WI38 (cell line): ENCODE measurements at regions not wholly inside any gene's neighbourhood (a gene's known extent, or its start where the extent isn't known, plus 50 kb on each side); places are given as distances from the start of the nearest gene placed in this dataset.

ENCODE experiments used
- H3K4me3 ChIP-seq: 2 replicates; pipeline ENCODE4 v1.5.1; 2011; ENCODE audit warnings: low read depth, mild to moderate bottlenecking, control low read depth, low read length
- CTCF ChIP-seq: IDR thresholded peaks from 2 replicates; pipeline ENCODE4 v1.5.1; 2012; ENCODE audit warnings: low read depth, mild to moderate bottlenecking, control low read depth, low read length

DNA sequence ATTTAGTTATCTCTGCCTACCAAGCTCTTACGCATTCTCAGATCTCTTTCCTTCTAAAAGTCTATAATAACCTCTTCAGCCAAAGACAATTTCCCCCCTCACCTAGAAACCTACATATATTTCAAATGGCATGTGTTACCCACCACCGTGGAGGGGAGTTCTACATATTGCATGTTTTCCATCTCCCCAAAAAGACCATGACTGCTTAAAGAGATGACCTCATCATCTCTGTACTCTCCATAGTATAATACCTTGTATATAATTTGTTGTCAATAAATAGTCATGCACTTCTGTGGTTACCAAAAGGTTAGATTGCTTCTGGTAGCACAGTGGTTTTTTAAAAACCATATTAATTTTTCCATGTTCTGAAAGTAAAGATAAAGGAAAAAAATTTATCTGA lies 148.4 kb downstream of the TBX18 start:
- TF ChIP-seq CTCF = no peak
- no peak overlapping the region for H3K4me3 ChIP-seq

- no peak overlapping the region for H3K4me3 ChIP-seq
- no peak for TF ChIP-seq CTCF
These were observed 149.1 kb downstream of the TBX18 start for GRCh38 chr6:84615113-84615850.

DNA sequence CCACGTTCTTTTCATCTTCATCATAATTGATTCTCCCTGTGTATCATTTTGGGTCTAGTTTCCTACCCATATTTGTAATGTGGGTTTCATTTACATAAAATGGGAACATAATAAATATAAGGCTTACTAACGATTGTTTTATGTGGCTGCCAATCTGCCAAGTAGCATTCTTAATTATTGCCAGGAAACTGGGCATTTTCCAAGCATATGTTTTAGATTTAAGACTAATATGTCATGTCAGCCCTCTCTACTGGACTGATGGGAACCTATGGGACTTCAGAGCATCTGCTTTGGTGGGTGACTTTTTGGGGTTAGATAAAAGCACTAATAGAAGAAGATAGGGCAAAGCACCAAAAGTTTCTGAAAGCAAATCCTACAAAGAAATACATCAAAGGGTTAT lies 157.5 kb downstream of the TBX18 start:
- no peak overlapping the region for H3K4me3 ChIP-seq
- no peak for TF ChIP-seq CTCF

DNA sequence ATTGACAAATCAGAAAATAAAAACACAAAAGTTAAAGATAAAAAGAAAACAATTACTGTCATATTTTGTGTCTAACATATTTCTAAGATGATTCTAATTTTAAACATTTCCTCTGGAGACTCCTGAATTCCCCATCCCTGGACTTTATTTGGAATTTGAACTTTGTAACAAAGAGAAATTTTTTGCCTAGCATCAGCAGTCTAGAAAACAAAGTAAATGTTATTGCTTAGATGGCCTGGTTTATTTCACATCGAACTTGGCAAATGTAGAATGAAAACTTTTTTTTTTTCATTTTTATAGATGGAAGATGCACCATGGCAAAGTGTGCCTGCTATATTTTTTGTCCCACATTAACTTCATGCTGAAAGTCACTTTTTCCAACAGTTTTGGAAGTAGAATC lies 159.1 kb downstream of the TBX18 start:
- no peak overlapping the region for H3K4me3 ChIP-seq

DNA sequence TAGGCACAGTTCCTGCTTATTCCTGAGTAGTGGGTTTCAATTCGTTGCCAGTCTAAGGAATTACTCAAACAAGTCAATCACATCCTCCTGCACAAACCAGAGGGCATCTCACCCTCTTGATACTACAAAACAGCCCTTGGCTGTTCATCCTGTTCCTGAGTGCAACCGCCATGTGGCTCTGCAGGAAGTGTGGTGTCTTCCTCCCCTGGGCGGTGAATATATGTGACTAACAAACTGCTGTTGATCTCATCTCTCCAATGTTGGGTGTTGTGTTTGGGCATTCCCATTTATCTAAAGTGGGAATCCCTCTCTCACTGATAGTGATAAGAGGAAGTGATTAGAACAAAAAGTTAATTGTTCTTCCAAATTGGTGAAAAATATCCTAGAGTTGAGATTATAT lies 163.0 kb downstream of the TBX18 start:
- TF ChIP-seq CTCF = no peak
- no peak overlapping the region for H3K4me3 ChIP-seq

More for the DNA sequence above, 159.1 kb downstream of the TBX18 start:
- no peak for TF ChIP-seq CTCF

GRCh38 chr6:84599991-84600390 lies 164.4 kb downstream of the TBX18 start:
- TF ChIP-seq CTCF = no peak
- H3K4me3 ChIP-seq = no peak overlapping the region

DNA sequence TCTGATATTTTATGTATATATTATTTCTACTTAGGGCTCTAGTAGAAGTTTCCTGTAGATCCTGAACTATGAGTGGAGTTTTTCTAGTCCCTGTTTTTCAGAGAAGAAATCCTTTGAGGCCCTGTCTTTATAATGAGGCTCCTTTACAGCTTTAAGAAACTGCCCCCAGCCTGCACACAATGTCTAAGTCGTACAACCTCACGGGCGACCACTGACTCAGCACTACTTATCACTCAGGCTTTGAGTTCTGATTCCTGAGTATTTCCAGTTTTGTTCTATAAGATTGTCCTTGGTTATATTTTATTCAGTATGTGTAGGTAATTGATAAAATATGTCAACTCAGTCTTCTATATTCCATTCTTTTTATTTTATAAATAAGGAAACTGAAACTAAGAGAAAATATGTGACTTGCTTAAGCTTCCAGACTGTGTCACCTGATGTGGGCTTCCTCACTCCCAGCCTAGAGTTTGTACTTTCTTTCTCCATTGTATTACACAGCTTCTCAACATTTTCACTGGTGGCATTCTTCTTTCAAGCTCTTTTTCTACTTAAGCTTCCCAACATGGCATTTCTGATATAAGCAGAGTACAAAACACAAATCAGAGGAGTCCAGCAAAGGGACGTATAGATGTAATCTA lies 167.0 kb downstream of the TBX18 start:
- TF ChIP-seq CTCF = no peak
- no peak overlapping the region for H3K4me3 ChIP-seq
